WERI-Rb-1 (cell line): ENCODE measurements at regions not wholly inside any gene's neighbourhood (a gene's known extent, or its start where the extent isn't known, plus 50 kb on each side); places are given as distances from the start of the nearest gene placed in this dataset.

Experiments
- DNase-seq: peaks from one replicate; pipeline ENCODE4 v3.0.0-alpha.2; 2020
- H3K27ac ChIP-seq: fragments of 250-450 bp; sonication (Bioruptor Pico); 2 replicates; pipeline ENCODE4 v1.5.1; 2020; ENCODE audit warnings: mild to moderate bottlenecking, moderate library complexity
- H3K27me3 ChIP-seq: fragments of 250-450 bp; sonication (Bioruptor Pico); 2 replicates; pipeline ENCODE4 v1.5.1; 2021; ENCODE audit warnings: mild to moderate bottlenecking, low read depth, moderate library complexity; ENCODE audit not compliant: insufficient read depth, severe bottlenecking
- H3K36me3 ChIP-seq: fragments of 250-450 bp; sonication (Bioruptor Pico); 2 replicates; pipeline ENCODE4 v1.5.1; 2020; ENCODE audit warnings: mild to moderate bottlenecking, moderate library complexity
- H3K4me3 ChIP-seq: 2 replicates; pipeline ENCODE4 v1.5.1; 2011; ENCODE audit warnings: low read depth, mild to moderate bottlenecking, control low read depth, low read length
- H3K9me3 ChIP-seq: fragments of 250-450 bp; sonication (Bioruptor Pico); 2 replicates; pipeline ENCODE4 v1.5.1; 2021; ENCODE audit warnings: mild to moderate bottlenecking, moderate library complexity; ENCODE audit not compliant: severe bottlenecking
- TF ChIP-seq, protein P1 (sequence below): IDR thresholded peaks from 2 replicates; pipeline ENCODE4 v1.5.1; 2011; ENCODE audit warnings: low read depth, mild to moderate bottlenecking, control low read depth, inconsistent platforms, low read length

DNA sequence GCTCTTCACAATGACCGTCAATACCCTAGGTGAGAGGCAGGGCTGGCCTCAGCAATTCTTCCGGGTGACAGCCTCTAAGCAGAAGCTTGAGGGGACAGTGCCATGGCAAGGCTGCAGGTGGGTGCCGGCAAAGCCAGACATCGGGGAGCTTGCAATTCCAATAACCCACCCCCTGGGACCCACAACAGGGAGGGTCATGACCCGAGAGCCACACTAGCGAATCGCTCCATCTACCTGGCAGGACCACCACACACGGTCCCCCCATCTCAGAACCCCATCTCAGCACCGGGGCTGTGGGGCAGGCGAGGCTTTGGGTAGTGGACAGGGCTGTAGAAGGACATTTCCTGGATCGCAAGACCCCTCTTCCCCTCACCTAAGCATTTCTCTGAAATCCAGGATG, 177.2 kb downstream of the ACKR3 start:
- no peak overlapping the region for H3K4me3 ChIP-seq
- TF ChIP-seq, protein P1, sequence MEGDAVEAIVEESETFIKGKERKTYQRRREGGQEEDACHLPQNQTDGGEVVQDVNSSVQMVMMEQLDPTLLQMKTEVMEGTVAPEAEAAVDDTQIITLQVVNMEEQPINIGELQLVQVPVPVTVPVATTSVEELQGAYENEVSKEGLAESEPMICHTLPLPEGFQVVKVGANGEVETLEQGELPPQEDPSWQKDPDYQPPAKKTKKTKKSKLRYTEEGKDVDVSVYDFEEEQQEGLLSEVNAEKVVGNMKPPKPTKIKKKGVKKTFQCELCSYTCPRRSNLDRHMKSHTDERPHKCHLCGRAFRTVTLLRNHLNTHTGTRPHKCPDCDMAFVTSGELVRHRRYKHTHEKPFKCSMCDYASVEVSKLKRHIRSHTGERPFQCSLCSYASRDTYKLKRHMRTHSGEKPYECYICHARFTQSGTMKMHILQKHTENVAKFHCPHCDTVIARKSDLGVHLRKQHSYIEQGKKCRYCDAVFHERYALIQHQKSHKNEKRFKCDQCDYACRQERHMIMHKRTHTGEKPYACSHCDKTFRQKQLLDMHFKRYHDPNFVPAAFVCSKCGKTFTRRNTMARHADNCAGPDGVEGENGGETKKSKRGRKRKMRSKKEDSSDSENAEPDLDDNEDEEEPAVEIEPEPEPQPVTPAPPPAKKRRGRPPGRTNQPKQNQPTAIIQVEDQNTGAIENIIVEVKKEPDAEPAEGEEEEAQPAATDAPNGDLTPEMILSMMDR, result no peak
- peak overlapping the region; percentile 56 for H3K27ac ChIP-seq

DNA sequence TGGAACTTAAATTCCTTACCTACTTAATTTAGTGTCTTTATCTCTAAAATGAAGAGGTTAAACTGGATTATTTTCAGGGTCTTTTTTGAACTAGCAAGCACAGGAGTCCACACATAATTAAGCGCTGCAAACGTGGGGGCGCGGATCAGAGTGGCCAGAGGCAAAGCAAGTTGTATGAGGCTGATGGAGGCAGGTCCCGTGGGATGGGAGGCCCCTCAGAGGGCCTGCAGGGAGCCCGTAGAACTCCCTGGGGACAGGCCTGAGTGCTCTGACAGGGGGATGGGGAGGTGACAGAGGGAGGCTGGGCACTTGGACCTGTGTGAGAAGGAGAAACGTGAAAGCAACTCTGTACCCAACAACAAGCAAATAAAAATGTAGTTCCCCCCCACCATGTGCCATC, 177.8 kb downstream of the ACKR3 start:
- no peaks in the 10 kb centered on the region for H3K9me3 ChIP-seq

More for the DNA sequence above, 177.2 kb downstream of the ACKR3 start:
- DNase-seq, result no peak
- Histone ChIP-seq H3K27me3 (no peaks in the 10 kb centered on the region), H3K36me3 (no peaks in the 10 kb centered on the region), H3K9me3 (no peaks in the 10 kb centered on the region)

DNA sequence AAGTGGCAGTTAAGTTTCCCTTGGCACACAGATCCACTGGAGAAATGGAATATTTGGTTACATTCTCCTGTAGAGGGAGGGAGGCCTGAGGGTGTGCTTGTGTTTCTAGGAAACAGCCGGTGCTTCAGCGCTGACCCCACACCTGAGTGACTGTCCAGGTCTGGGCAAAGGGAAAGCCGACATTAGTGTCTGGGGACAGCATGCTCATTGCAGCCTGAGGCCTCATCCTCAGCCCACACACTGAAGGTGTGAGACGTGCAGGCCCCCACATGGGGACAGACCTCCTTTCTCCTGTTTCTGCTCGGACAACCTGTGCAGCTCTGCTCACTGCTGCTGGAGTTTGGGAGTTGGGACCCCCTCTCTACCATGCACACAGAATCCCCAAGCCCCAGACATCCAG, 178.3 kb downstream of the ACKR3 start:
- DNase-seq, result no peak
- Histone ChIP-seq H3K36me3 (no peaks in the 10 kb centered on the region), H3K4me3 (no peak overlapping the region), H3K27me3 (no peaks in the 10 kb centered on the region), H3K9me3 (no peaks in the 10 kb centered on the region), H3K27ac (no peak overlapping the region)
- TF ChIP-seq, protein P1, result no peak

More for the DNA sequence above, 177.8 kb downstream of the ACKR3 start:
- Histone ChIP-seq H3K36me3 (no peaks in the 10 kb centered on the region), H3K27me3 (no peaks in the 10 kb centered on the region), H3K4me3 (no peak overlapping the region), H3K27ac (no peak overlapping the region)
- DNase-seq, result no peak
- TF ChIP-seq, protein P1, result no peak

DNA sequence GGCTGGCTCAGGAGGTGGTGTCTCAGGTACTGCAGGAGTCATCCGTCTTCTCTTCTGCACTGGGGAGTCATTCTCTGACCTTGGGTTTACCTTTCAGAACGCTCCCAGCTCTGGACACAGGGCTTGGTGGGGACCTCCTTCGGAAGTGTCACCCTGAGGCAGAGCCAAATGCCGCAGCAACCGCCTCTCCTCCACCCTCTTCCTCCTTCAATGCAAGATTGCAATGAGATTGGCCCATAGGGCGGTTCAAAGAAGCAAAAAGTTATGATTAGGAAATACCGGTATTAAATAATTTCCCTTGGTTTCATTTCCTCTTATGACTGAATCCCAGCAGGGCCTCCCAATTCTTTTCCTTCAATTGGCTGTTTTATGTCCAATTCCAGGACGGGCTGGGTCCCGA, 178.8 kb downstream of the ACKR3 start:
- H3K9me3 ChIP-seq, result no peaks in the 10 kb centered on the region
- no peaks in the 10 kb centered on the region for H3K36me3 ChIP-seq
- TF ChIP-seq, protein P1, result no peak
- no peak for DNase-seq
- H3K27me3 ChIP-seq, result no peaks in the 10 kb centered on the region
- H3K27ac ChIP-seq, result no peak overlapping the region
- H3K4me3 ChIP-seq, result no peak overlapping the region

DNA sequence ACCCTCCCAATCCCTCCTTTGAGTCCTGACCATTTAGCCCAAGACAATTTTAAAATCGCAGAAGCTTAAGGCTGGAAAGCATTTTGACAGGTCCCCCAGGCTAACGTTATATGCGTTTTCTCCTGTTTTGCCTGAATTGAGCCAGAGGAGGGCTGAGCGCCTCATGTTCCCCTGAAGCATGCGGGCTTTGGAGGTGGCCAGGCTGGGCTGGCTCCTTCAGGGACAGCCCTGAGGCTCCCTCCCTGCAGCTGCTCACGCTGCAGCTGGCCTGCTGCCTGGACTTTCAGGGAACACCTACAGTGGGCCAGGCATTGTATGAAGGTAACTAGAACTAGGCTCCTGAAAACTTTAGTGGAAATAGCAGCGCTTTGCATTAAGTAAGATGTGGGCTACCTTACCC, 179.2 kb downstream of the ACKR3 start:
- no peak for DNase-seq
- no peaks in the 10 kb centered on the region for H3K27me3 ChIP-seq
- no peak overlapping the region for H3K27ac ChIP-seq
- no peaks in the 10 kb centered on the region for H3K9me3 ChIP-seq
- no peak overlapping the region for H3K4me3 ChIP-seq
- no peaks in the 10 kb centered on the region for H3K36me3 ChIP-seq
- TF ChIP-seq, protein P1, result no peak

DNA sequence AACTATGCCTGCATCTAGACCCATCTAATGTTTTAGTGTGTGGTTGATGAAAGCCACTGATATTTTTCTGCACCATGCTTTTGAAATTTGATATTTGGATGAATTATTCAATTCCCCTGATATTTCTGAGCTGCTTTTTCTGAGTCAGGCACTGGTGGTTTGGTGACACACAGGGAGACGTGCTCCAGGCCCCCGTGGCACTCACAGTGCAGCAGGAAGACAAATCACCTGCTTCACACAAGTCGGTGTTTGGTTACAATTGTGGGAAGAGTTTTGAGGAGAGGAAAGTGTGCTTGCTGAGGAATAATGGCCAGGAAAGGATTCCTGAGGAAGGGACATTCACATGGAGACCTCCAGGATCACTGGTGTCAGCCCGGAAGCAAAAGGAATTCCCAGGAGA, 179.7 kb downstream of the ACKR3 start:
- no peaks in the 10 kb centered on the region for H3K9me3 ChIP-seq
- no peak overlapping the region for H3K4me3 ChIP-seq
- DNase-seq, result no peak
- H3K27me3 ChIP-seq, result no peaks in the 10 kb centered on the region
- TF ChIP-seq, protein P1, result no peak
- H3K36me3 ChIP-seq, result no peaks in the 10 kb centered on the region
- H3K27ac ChIP-seq, result no peak overlapping the region
